ENCODE measurements at regions not wholly inside any gene's neighbourhood (a gene's known extent, or its start where the extent isn't known, plus 50 kb on each side); places are given as distances from the start of the nearest gene placed in this dataset.

DNA sequence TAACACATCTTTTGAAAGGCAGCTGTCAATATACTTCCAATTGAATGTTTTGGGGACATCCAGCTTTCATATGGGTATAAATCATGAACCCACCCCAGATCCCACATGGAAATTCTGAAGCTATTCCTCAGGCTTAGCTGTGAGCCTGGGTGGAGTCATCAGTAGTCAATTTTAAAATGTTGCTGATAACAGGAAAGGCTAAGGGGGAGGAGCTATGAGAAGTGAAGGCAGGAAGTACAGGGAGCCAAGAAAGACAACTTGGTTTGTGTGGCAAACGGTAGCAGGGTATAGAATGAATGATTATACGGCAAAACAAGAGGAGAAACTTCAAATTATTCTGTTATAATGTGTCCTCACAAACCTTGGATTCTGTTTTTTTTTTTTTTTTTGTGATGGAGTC, 108.6 kb downstream of the QPCT start (continued):
- TF ChIP-seq MAFK (IDR thresholded peaks at IDR 0.05; ENCODE audit: low read depth, low read length) (no peak), KDM1A (IDR thresholded peaks at IDR 0.05; ENCODE audit: borderline replicate concordance, low read length) (no peak), SP1 (IDR thresholded peaks at IDR 0.05; ENCODE audit: low read depth, low read length) (no peak), CEBPB (IDR thresholded peaks at IDR 0.05; ENCODE audit: low read depth, low read length) (no peak), RBBP5 (IDR thresholded peaks at IDR 0.05; ENCODE audit: borderline replicate concordance, low read depth, low read length) (no peak)

Measured in H1 (cell line).